Activated CD4-positive, alpha-beta T cell treated with anti-CD3 and anti-CD28 coated beads, Interleukin-2, amount 10 ng/mL, durations not matched to agents 24 days and 14 days (primary cell): ENCODE measurements at regions not wholly inside any gene's neighbourhood (a gene's known extent, or its start where the extent isn't known, plus 50 kb on each side); places are given as distances from the start of the nearest gene placed in this dataset.
"Not testable (repeated sequence)": the region's sequence is repeated elsewhere in the genome, so short reads cannot be mapped to it uniquely, and the experiment has no call there.

ENCODE experiments used
- DNase-seq: peaks from one replicate; pipeline ENCODE4 v3.0.0; 2022
- H3K27ac Mint-ChIP-seq: one replicate; pipeline ENCODE4 v1.8.0; 2022; ENCODE audit warnings: mild to moderate bottlenecking, mixed read lengths
- H3K27me3 Mint-ChIP-seq: one replicate; pipeline ENCODE4 v1.8.0; 2022; ENCODE audit warnings: mixed read lengths
- H3K36me3 Mint-ChIP-seq: one replicate; pipeline ENCODE4 v1.8.0; 2022; ENCODE audit warnings: low read depth, mild to moderate bottlenecking, mixed read lengths
- H3K4me1 Mint-ChIP-seq: one replicate; pipeline ENCODE4 v1.8.0; 2021; ENCODE audit warnings: mixed read lengths
- H3K4me3 Mint-ChIP-seq: one replicate; pipeline ENCODE4 v1.8.0; 2022; ENCODE audit warnings: mild to moderate bottlenecking, moderate library complexity, mixed read lengths
- H3K9me3 Mint-ChIP-seq: one replicate; pipeline ENCODE4 v1.8.0; 2021; ENCODE audit warnings: mixed read lengths
- intact Hi-C: fragments of 100-400 bp; cut with micrococcal nuclease; formaldehyde crosslinking; loops from one replicate; pipeline ENCODE4 v1.15.1; 2023

DNA sequence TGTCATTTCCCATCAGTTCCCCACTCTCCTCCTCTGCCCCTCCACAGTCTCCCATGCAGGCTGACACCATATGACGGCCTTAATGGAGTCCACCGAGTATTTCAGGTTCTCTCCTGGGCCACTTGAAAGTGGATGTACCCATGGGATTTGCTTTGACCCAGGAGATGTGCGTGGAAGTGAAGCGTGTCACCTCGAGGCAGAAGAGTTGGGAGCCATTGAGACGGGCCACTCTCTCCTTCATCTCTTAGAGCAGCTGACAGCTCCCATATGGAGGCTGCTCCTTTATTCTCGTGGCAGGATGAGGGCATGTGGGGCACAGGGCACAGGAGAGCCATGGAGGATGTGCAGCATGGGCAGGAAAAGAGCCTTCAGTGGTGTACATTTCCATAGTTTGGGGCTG lies 144.7 kb upstream of the CRYM start:
- H3K4me1 Mint-ChIP-seq, H3K27ac Mint-ChIP-seq, H3K9me3 Mint-ChIP-seq, H3K36me3 Mint-ChIP-seq, H3K4me3 Mint-ChIP-seq, intact Hi-C loops, H3K27me3 Mint-ChIP-seq: not testable (repeated sequence)
- DNase-seq, result peak; percentile 10

DNA sequence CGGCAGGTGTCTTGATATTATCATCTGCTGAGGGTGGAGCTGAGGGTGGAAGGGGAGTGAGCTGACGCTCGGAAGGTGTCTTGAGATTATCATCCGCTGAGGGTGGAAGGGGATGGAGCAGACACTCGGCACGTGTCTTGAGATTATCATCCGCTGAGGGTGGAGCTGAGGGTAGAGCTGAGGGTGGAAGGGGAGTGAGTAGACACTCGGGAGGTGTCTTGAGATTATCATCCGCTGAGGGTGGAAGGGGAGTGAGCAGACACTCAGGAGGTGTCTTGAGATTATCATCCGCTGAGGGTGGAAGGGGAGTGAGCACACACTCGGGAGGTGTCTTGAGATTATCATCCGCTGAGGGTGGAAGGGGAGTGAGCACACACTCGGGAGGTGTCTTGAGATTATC lies 126.6 kb upstream of the CRYM start:
- peak; percentile 37 for DNase-seq
- H3K27me3 Mint-ChIP-seq, H3K4me3 Mint-ChIP-seq, intact Hi-C loops, H3K4me1 Mint-ChIP-seq, H3K9me3 Mint-ChIP-seq, H3K27ac Mint-ChIP-seq, H3K36me3 Mint-ChIP-seq: not testable (repeated sequence)

DNA sequence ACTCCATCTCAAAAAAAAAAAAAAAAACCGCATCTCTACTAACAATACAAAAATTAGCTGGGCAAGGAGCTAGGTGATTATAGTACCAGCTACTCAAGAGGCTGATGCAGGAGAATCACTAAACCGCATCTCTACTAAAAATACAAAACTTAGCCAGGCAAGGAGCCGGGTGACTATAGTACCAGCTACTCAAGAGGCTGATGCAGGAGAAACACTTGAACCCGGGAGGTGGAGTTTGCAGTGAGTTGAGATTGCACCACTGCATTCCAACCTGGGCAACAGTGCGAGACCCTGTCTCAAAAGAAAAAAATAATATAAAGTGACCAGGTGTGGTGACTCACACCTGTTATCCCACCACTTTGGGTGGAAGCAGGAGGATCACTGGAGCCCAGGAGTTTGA lies 119.8 kb upstream of the CRYM start:
- intact Hi-C loops, H3K36me3 Mint-ChIP-seq, H3K27ac Mint-ChIP-seq, H3K9me3 Mint-ChIP-seq, H3K27me3 Mint-ChIP-seq, H3K4me1 Mint-ChIP-seq, H3K4me3 Mint-ChIP-seq: not testable (repeated sequence)
- DNase-seq, result peak; percentile 13

DNA sequence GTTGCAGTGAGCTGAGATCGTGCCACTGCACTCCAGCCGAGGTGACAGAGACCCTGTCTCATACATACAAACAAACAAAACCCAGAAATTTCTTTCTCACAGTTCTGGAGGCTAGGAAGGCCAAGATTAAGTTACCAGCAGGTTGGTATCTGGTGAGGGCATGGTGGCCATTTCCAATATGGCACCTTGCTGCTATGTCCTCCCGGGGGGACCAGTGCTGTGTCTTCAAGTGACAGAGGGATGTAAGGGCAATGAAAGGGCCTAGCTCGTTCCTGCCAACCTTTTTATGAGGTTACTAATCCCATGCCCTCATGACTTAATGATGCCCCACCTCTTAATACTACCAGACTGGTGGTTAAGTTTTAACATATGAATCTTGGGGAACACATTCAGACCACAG lies 118.5 kb upstream of the CRYM start:
- H3K4me1 Mint-ChIP-seq, H3K4me3 Mint-ChIP-seq, H3K9me3 Mint-ChIP-seq, DNase-seq, H3K27me3 Mint-ChIP-seq, H3K36me3 Mint-ChIP-seq, intact Hi-C loops, H3K27ac Mint-ChIP-seq: not testable (repeated sequence)

DNA sequence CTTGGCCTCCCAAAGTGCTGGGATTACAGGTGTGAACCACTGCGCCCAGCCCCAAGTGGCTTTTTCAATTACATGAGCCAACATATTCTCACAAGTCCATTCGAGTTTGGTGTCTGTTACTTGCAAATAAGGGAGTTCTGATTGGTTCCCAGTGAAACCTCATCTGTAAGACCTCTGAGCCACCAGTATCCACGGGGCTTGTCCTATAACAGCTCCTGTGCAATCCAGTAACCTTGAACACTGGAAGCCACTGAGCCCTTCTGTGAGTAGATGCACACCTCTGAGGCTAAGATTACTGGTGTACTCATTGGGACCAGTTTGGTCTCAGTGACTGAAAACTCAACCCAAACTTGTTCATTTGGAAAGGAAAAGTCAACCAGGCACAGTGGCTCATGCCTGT lies 112.5 kb upstream of the CRYM start:
- H3K4me3 Mint-ChIP-seq, intact Hi-C loops, H3K27me3 Mint-ChIP-seq, H3K27ac Mint-ChIP-seq, DNase-seq, H3K36me3 Mint-ChIP-seq, H3K9me3 Mint-ChIP-seq, H3K4me1 Mint-ChIP-seq: not testable (repeated sequence)

GRCh38 chr16:21389860-21390259 lies 111.8 kb upstream of the CRYM start:
- H3K27ac Mint-ChIP-seq, H3K4me1 Mint-ChIP-seq, H3K36me3 Mint-ChIP-seq, H3K27me3 Mint-ChIP-seq, intact Hi-C loops, H3K9me3 Mint-ChIP-seq, H3K4me3 Mint-ChIP-seq: not testable (repeated sequence)
- peak; percentile 45 for DNase-seq

GRCh38 chr16:21387757-21388156 lies 109.7 kb upstream of the CRYM start:
- H3K4me3 Mint-ChIP-seq, intact Hi-C loops, H3K27me3 Mint-ChIP-seq, H3K27ac Mint-ChIP-seq, H3K4me1 Mint-ChIP-seq, H3K36me3 Mint-ChIP-seq, H3K9me3 Mint-ChIP-seq: not testable (repeated sequence)
- peak; percentile 8 for DNase-seq

GRCh38 chr16:21386201-21386915 lies 108.3 kb upstream of the CRYM start:
- H3K27ac Mint-ChIP-seq, DNase-seq, intact Hi-C loops, H3K9me3 Mint-ChIP-seq, H3K36me3 Mint-ChIP-seq, H3K4me1 Mint-ChIP-seq, H3K4me3 Mint-ChIP-seq, H3K27me3 Mint-ChIP-seq: not testable (repeated sequence)

DNA sequence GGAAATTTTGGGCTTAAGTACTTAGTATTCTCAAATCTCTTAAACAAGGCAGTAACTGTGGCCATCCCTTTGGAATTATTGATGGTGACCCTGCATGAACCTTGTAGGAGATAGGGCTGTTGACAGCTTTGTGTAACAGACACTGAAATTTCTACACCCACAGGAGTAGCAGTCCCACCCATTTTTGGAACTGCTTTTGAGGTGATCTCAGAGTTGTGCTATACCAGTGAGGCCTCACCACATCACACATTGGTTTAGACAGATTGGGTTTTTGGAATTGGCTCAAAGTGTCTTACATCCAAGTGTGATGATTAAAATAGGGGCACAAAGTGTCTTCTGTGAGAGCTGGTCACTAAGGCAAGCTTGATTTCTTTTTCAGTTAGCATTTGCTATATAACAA lies 105.6 kb upstream of the CRYM start:
- H3K36me3 Mint-ChIP-seq, H3K9me3 Mint-ChIP-seq, H3K27me3 Mint-ChIP-seq, DNase-seq, H3K4me3 Mint-ChIP-seq, H3K27ac Mint-ChIP-seq, H3K4me1 Mint-ChIP-seq, intact Hi-C loops: not testable (repeated sequence)

DNA sequence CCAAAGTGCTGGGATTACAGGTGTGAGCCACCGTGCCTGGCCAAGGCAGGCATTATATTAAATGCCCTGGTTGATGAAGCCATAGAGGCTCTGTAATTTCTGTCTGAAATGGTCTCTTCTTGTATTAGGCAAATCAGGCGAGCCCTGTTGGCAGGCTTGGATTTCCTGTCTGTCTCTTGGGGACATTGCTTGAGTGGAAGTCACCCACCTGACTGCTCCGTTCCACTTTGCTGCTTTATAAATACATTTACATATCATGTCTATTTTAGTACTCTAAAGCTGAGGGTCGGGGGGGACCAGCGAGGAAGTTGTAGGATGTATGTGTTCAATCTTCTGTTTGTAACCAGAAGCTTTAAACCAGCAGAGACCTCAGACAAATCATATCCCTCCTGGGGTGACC lies 101.6 kb upstream of the CRYM start:
- H3K4me3 Mint-ChIP-seq, H3K36me3 Mint-ChIP-seq, H3K4me1 Mint-ChIP-seq, H3K27ac Mint-ChIP-seq, H3K9me3 Mint-ChIP-seq, H3K27me3 Mint-ChIP-seq, intact Hi-C loops, DNase-seq: not testable (repeated sequence)

DNA sequence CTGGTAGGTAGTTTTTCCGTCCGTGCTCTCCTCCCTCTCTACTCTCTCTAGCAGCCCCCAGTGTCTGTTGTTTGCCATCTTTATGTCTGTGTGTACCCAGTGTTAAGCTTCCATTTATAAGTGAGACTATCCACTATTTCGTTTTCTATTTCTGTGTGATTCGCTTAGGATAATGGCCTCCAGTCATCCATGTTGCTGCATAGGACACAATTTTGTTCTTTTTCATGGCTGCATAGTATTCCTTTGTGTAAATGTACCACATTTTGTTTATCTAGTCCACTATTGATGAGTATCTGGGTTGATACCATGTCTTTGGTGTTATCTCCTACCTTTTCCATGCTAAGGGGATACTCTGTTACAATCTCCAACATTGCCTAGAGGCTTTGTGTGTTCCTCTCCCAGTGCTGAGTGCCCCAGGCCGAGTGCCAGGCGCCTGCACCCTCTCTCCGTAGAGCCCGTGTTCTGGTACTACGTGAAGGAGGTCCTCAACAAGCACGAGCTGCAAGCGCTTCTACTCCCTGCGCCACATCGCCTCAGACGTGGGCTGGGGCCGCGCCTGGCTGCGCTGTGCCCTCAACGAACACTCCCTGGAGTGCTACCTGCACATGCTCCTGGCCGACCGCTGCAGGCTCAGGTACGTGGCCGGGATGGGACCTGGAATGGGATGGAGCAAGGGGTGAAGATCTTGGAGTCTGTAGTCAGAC lies 98.3 kb upstream of the CRYM start:
- H3K27me3 Mint-ChIP-seq, H3K4me3 Mint-ChIP-seq, intact Hi-C loops, DNase-seq, H3K36me3 Mint-ChIP-seq, H3K27ac Mint-ChIP-seq, H3K9me3 Mint-ChIP-seq, H3K4me1 Mint-ChIP-seq: not testable (repeated sequence)

DNA sequence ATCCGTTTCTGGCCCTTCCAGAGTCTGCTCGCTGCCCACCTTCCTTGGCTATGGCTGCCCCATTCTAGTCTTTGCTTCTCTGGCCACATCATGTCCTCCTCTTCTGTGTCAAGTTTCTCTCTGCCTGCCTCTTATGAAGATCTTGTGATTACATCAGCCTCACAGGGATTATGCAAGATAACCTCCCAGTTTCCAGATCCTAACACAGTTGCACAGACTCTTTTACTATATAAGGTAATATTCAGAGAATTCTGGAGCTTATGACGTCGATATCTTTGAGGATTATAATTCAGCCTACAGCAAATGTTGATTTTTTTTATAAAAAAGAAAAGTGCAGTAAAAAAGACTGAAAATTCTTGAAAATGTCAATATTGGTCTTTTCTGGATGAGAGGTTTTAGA lies 97.2 kb upstream of the CRYM start:
- H3K9me3 Mint-ChIP-seq, H3K4me1 Mint-ChIP-seq, H3K36me3 Mint-ChIP-seq, H3K27me3 Mint-ChIP-seq, intact Hi-C loops, H3K27ac Mint-ChIP-seq, H3K4me3 Mint-ChIP-seq, DNase-seq: not testable (repeated sequence)

- H3K27ac Mint-ChIP-seq, H3K4me1 Mint-ChIP-seq, H3K27me3 Mint-ChIP-seq, H3K4me3 Mint-ChIP-seq, intact Hi-C loops, H3K9me3 Mint-ChIP-seq, DNase-seq, H3K36me3 Mint-ChIP-seq: not testable (repeated sequence)
These were observed 95.4 kb upstream of the CRYM start for GRCh38 chr16:21373454-21373853.

DNA sequence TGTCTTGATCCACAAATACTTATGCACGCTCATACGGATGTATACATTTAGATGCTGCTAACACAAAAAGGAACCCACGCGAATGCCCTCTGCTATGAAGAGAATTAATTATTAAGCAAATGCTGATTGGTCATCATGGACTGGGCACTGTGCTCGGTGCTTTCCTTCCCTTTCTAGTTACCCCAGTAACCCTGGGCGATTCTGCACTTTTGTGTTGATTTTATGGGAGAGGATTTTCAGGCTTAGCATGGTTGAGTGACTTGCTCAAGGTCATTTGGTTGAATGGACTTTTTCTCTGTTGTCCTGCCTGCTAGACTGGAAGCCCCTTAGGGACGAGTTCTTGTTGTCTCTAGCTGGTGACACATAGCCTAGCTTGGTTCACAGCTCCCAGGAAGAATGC lies 94.8 kb upstream of the CRYM start:
- H3K4me3 Mint-ChIP-seq, H3K27ac Mint-ChIP-seq, H3K27me3 Mint-ChIP-seq, intact Hi-C loops, DNase-seq, H3K9me3 Mint-ChIP-seq, H3K4me1 Mint-ChIP-seq, H3K36me3 Mint-ChIP-seq: not testable (repeated sequence)
